Gastroesophageal sphincter (tissue), 3 donors: ENCODE measurements at regions not wholly inside any gene's neighbourhood (a gene's known extent, or its start where the extent isn't known, plus 50 kb on each side); places are given as distances from the start of the nearest gene placed in this dataset.

ENCODE experiments used
- EP300 ChIP-seq: sonication (generic); formaldehyde crosslinking; IDR thresholded peaks from one replicate; pipeline ENCODE4 v1.6.1; 2017; ENCODE audit warnings: antibody characterized with exemption, mild to moderate bottlenecking
- POLR2A ChIP-seq, 2 donors: fragments of 450-650 bp; IDR thresholded peaks; one replicate each; pipeline ENCODE4 v1.6.1; 2017; ENCODE audit warnings: antibody characterized with exemption in 2 of 2, mild to moderate bottlenecking in 2 of 2, moderate library complexity in 1 of 2
- TF ChIP-seq, protein P1 (sequence below), 4 experiments: fragments of 200-600 bp in 2 of 4; fragments of 450-650 bp in 2 of 4; sonication (generic) in 1 of 4; IDR thresholded peaks; one replicate each; pipeline ENCODE4 v1.5.1; 2017 to 2019; ENCODE audit warnings: antibody characterized with exemption in 4 of 4, mild to moderate bottlenecking in 2 of 4, moderate library complexity in 2 of 4

DNA sequence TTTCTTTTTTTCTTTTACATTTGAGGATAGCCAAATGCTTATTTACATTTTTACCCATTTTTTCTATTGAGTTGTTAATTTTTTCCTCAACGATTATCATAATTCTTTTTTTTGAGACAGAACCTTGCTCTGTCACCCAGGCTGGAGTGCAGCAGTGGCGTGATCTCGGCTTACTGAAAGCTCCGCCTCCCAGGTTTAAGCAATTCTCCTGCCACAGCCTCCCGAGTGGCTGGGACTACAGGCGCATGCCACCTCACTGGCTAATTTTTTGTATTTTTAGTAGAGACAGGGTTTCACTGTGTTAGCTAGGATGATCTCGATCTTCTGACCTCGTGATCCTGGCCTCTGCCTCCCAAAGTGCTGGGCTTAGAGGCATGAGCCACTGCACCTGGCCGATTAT, 208.7 kb downstream of the LIG4 start:
- TF ChIP-seq POLR2A (IDR thresholded peaks at IDR 0.05) (no peak), EP300 (no peak)
- TF ChIP-seq, protein P1, sequence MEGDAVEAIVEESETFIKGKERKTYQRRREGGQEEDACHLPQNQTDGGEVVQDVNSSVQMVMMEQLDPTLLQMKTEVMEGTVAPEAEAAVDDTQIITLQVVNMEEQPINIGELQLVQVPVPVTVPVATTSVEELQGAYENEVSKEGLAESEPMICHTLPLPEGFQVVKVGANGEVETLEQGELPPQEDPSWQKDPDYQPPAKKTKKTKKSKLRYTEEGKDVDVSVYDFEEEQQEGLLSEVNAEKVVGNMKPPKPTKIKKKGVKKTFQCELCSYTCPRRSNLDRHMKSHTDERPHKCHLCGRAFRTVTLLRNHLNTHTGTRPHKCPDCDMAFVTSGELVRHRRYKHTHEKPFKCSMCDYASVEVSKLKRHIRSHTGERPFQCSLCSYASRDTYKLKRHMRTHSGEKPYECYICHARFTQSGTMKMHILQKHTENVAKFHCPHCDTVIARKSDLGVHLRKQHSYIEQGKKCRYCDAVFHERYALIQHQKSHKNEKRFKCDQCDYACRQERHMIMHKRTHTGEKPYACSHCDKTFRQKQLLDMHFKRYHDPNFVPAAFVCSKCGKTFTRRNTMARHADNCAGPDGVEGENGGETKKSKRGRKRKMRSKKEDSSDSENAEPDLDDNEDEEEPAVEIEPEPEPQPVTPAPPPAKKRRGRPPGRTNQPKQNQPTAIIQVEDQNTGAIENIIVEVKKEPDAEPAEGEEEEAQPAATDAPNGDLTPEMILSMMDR (IDR thresholded peaks at IDR 0.05) = no peak
